GM12878 (cell line): ENCODE measurements at regions not wholly inside any gene's neighbourhood (a gene's known extent, or its start where the extent isn't known, plus 50 kb on each side); places are given as distances from the start of the nearest gene placed in this dataset.

Experiments
- ATF7 ChIP-seq: fragments of 450-650 bp; IDR thresholded peaks from 2 replicates; pipeline ENCODE4 v1.6.1; 2016; ENCODE audit warnings: low read depth, mild to moderate bottlenecking
- MTA3 ChIP-seq: IDR thresholded peaks from 2 replicates; pipeline ENCODE4 v1.6.1; 2012; ENCODE audit warnings: low read length, inconsistent platforms, borderline replicate concordance
- SMARCA5 ChIP-seq: fragments of 450-650 bp; IDR thresholded peaks from 2 replicates; pipeline ENCODE4 v1.6.1; 2017; ENCODE audit warnings: mild to moderate bottlenecking
- TF ChIP-seq, protein P1 (sequence below): fragments of 450-650 bp; IDR thresholded peaks from 2 replicates; pipeline ENCODE4 v1.6.1; 2014; ENCODE audit warnings: mild to moderate bottlenecking
- TF ChIP-seq, protein P2 (sequence below), 3 experiments: IDR thresholded peaks in 2 of 3; conservative IDR thresholded peaks in 1 of 3; 2 replicates each; pipeline ENCODE4 v1.5.1; 2011; ENCODE audit warnings: low read depth in 3 of 3, low read length in 3 of 3, mild to moderate bottlenecking in 3 of 3, control low read depth in 2 of 3, moderate library complexity in 2 of 3, inconsistent platforms in 1 of 3, mixed read lengths in 1 of 3; ENCODE audit not compliant: control insufficient read depth in 2 of 3, insufficient read depth in 1 of 3; ENCODE audit errors: extremely low read depth in 1 of 3
- TF ChIP-seq, protein P3 (sequence below): IDR thresholded peaks from 2 replicates; pipeline ENCODE4 v1.6.1; 2012; ENCODE audit warnings: low read depth, low read length, improper control_type of control experiment
- TF ChIP-seq, protein P4 (sequence below): fragments of 150-350 bp; IDR thresholded peaks from 2 replicates; pipeline ENCODE4 v1.6.1; 2014; ENCODE audit warnings: mild to moderate bottlenecking, low read depth, low read length

DNA sequence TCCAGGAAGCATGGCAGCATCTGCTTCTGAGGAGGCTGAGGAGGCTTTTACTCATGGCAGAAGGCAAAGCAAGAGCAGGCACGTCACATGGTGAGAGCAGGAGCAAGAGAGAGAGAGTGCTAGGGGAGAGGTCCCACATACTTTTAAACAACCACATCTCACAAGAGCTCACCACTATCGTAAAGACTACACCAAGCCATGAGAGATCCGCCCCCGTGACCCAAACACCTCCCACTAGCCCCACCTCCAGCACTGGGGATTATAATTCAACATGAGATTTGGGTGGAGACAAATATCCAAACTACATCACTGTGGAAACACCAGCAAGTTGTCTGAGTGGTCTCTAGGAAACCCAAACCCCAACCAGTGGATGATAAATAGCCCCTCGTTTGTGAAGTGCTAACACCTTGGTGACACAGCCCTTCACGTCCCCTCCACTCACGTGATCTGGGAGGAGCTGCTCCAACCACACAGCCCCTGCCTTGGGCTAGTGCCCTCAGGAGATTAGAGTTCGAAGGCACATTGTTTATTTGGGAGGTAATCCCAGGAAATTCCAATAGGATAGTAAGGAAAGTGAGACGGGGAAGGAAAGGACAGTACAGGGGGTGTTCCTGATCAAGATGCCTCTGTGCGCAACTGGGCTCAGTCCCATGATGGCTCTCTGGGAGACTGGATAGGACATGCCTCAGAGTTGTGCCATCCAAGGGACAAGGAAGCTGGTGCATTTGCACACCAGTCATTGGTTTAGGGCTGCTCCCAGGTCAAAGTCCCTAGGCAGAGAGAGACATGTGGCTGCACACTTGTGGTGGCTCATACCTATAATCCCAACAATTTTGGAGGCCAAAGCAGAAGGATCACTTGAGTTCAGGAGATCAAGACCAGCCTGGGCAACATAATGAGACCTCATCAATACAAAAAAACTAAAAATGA lies 80.6 kb upstream of the CTNNB1 start:
- TF ChIP-seq ATF7, result no peak
- TF ChIP-seq, protein P1, sequence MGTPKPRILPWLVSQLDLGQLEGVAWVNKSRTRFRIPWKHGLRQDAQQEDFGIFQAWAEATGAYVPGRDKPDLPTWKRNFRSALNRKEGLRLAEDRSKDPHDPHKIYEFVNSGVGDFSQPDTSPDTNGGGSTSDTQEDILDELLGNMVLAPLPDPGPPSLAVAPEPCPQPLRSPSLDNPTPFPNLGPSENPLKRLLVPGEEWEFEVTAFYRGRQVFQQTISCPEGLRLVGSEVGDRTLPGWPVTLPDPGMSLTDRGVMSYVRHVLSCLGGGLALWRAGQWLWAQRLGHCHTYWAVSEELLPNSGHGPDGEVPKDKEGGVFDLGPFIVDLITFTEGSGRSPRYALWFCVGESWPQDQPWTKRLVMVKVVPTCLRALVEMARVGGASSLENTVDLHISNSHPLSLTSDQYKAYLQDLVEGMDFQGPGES, result no peak
- no peak for TF ChIP-seq MTA3
- TF ChIP-seq, protein P2, sequence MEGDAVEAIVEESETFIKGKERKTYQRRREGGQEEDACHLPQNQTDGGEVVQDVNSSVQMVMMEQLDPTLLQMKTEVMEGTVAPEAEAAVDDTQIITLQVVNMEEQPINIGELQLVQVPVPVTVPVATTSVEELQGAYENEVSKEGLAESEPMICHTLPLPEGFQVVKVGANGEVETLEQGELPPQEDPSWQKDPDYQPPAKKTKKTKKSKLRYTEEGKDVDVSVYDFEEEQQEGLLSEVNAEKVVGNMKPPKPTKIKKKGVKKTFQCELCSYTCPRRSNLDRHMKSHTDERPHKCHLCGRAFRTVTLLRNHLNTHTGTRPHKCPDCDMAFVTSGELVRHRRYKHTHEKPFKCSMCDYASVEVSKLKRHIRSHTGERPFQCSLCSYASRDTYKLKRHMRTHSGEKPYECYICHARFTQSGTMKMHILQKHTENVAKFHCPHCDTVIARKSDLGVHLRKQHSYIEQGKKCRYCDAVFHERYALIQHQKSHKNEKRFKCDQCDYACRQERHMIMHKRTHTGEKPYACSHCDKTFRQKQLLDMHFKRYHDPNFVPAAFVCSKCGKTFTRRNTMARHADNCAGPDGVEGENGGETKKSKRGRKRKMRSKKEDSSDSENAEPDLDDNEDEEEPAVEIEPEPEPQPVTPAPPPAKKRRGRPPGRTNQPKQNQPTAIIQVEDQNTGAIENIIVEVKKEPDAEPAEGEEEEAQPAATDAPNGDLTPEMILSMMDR (IDR thresholded peaks at IDR 0.05 in 2 of 3, conservative IDR thresholded peaks at IDR 0.05 in 1 of 3; ENCODE audit: control insufficient read depth in 2 of 3, extremely low read depth in 1 of 3, insufficient read depth in 1 of 3, low read depth in 3 of 3, low read length in 3 of 3), result no peak
- TF ChIP-seq SMARCA5, result no peak
- TF ChIP-seq, protein P3, sequence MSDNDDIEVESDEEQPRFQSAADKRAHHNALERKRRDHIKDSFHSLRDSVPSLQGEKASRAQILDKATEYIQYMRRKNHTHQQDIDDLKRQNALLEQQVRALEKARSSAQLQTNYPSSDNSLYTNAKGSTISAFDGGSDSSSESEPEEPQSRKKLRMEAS, result no peak
- TF ChIP-seq, protein P4, sequence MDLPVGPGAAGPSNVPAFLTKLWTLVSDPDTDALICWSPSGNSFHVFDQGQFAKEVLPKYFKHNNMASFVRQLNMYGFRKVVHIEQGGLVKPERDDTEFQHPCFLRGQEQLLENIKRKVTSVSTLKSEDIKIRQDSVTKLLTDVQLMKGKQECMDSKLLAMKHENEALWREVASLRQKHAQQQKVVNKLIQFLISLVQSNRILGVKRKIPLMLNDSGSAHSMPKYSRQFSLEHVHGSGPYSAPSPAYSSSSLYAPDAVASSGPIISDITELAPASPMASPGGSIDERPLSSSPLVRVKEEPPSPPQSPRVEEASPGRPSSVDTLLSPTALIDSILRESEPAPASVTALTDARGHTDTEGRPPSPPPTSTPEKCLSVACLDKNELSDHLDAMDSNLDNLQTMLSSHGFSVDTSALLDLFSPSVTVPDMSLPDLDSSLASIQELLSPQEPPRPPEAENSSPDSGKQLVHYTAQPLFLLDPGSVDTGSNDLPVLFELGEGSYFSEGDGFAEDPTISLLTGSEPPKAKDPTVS, result no peak
